Urinary bladder (tissue), 3 donors: ENCODE measurements at regions not wholly inside any gene's neighbourhood (a gene's known extent, or its start where the extent isn't known, plus 50 kb on each side); places are given as distances from the start of the nearest gene placed in this dataset.

Source experiments
- DNase-seq: peaks from one replicate; pipeline ENCODE4 v3.0.0-alpha.2; 2015; ENCODE audit errors: extremely low spot score
- H3K27ac ChIP-seq: one replicate; pipeline ENCODE4 v1.5.1; 2013; ENCODE audit warnings: low read depth, mild to moderate bottlenecking, moderate library complexity
- H3K36me3 ChIP-seq: one replicate; pipeline ENCODE4 v1.6.1; 2013; ENCODE audit warnings: mild to moderate bottlenecking, moderate library complexity; ENCODE audit not compliant: insufficient read depth
- H3K4me1 ChIP-seq: one replicate; pipeline ENCODE4 v1.6.1; 2013; ENCODE audit warnings: mild to moderate bottlenecking, moderate library complexity; ENCODE audit not compliant: insufficient read depth
- H3K4me3 ChIP-seq: one replicate; pipeline ENCODE4 v1.5.1; 2013; ENCODE audit warnings: low read depth, low read length
- WGBS: extraction: QIAGEN DNeasy Blood & Tissue Kit; methylation state at CpG from one replicate; pipeline ENCODE4 v1.1.7; 2013; 5-methylcytosine and 5-hydroxymethylcytosine counted together
- donor health status: healthy with polysubstance abuse.
- donor health status: healthy.

DNA sequence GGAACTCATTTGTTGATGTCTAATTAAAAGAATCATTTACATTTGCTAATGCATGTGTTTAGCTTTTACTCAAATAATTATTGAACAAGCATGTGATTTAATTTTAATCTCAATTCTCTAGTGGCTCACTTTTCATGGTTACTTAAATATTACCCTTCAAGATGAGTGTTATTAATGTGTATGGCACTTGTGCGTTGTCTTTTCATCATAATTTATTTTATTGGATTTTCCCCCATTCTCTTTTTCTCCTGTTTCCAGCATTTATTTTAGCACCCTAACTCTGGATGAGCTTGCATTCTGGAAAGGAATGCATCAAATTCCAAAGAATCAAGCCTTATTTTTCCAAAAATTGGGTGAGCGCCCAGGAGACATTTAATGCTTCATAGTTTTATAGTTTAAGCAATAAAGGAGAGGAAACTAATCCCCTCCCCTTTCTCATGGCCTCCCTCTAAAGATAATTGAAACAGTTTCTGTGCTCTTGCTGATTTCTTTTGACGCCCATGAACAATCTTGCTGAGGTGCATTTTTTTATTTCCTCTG is 191.1 kb upstream of the FAT4 start:
- Histone ChIP-seq H3K27ac (no peak overlapping the region), H3K36me3 (no peaks in the 10 kb centered on the region), H3K4me1 (no peaks in the 10 kb centered on the region), H3K4me3 (no peak overlapping the region)
- DNase-seq = peak; percentile 45
- WGBS = 50% methylated on average over 3 of the region's 3 CpGs

DNA sequence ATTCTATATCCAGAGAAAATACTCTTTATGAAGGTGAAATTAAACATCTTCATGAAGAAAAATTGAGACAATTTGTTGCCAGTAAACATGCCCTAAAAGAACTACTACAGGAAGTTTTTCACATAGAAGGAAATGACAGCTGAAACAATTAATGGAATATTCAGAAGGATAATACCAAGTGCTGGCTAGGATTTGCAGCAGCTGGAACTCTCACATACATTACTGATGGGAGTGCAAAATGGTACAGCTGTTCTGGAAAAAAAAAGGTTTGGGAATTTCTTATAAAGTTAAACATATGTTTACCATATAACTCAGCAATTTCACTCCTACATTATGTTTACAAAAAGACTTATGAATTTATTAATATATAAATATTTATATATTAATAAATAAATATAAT is 193.2 kb upstream of the FAT4 start:
- Histone ChIP-seq H3K4me3 (no peak overlapping the region), H3K36me3 (no peaks in the 10 kb centered on the region), H3K4me1 (no peaks in the 10 kb centered on the region), H3K27ac (no peak overlapping the region)
- no peak for DNase-seq

DNA sequence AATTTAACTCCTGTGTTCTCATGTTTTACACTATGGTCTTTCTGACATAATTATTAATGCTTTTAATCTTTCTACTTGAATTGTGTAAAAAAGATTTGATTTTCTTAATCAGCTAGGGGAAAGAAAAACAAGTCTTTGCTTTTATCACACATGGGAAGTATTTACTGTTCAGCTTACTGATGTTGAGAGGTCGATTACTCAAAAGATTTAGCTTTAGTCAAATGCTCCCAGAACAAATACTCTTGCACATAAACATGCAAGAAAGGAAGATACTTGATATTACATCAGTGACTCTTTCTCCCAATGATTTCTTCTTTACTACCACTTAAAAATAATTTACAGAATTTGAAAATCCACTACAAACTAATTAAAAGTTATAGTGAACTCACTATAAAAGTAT is 198.3 kb upstream of the FAT4 start:
- Histone ChIP-seq H3K4me1 (no peaks in the 10 kb centered on the region), H3K27ac (no peak overlapping the region), H3K36me3 (no peaks in the 10 kb centered on the region), H3K4me3 (no peak overlapping the region)
- no peak for DNase-seq
- WGBS = 61% methylated on average over 1 of the region's 1 CpG

DNA sequence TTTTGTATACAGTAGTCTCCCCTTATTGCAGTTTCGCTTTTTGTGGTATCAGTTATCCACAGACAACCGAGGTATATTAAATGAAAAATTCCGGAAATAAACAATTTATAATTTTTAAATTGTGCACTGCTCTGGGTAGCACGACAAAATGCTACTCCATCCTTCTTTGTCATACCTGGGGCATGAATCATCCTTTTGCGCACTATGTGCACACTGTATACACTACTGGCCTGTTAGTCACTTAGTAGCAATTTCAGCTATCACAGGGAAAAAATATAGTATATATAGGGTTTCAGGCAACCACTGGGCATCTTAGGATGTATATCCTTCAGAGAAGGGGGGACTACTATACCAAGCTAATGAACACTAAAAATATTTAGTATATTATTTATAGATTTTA is 198.8 kb upstream of the FAT4 start:
- Histone ChIP-seq H3K36me3 (no peaks in the 10 kb centered on the region), H3K4me3 (no peak overlapping the region), H3K4me1 (no peaks in the 10 kb centered on the region), H3K27ac (no peak overlapping the region)
- 92% methylated on average over 5 of the region's 5 CpGs for WGBS
- no peak for DNase-seq

DNA sequence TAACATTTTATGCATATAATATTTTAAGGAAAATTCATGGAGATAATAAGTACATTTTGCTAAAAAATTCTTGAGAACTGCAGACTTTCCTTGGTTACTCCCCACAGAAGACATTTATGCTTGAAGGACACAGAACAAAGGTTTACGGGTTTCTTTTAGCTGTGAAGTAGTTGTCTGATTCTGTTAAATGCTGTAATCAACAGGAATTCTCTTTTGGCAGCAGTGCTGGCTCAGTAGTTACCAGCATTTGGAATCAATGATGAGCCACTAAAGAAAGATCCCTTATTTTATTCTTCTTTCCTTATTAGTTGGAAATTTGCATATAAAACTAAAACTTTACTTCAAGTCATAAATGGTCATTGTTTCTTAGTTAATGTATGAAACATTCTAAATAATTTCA is 199.3 kb upstream of the FAT4 start:
- no peaks in the 10 kb centered on the region for H3K4me1 ChIP-seq
- no peak overlapping the region for H3K4me3 ChIP-seq
- H3K27ac ChIP-seq = no peak overlapping the region
- H3K36me3 ChIP-seq = no peaks in the 10 kb centered on the region
- 70% methylated on average over 1 of the region's 1 CpG for WGBS
- no peak for DNase-seq

DNA sequence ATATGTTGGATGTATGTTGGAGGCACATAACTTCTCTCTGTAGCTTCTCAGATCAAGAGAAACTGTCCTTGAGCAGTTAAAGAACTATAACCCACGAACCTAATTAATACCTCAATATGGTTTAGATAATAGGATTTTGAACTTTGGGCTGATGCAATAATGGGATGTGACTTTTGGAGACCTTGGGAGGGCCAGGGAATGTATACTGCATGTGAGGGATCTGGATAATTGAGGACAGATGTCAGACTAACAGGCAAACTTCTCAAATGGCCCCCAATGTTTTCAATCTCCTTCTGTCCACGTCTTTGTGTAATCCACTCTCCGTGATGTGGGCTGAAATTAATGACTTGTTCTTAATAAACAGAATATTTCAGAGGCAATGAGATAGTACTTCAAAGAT is 202.2 kb upstream of the FAT4 start:
- no peak for DNase-seq
- no peak overlapping the region for H3K27ac ChIP-seq
- no peak overlapping the region for H3K4me3 ChIP-seq
- H3K4me1 ChIP-seq = no peaks in the 10 kb centered on the region
- 90% methylated on average over 3 of the region's 3 CpGs for WGBS
- no peaks in the 10 kb centered on the region for H3K36me3 ChIP-seq

DNA sequence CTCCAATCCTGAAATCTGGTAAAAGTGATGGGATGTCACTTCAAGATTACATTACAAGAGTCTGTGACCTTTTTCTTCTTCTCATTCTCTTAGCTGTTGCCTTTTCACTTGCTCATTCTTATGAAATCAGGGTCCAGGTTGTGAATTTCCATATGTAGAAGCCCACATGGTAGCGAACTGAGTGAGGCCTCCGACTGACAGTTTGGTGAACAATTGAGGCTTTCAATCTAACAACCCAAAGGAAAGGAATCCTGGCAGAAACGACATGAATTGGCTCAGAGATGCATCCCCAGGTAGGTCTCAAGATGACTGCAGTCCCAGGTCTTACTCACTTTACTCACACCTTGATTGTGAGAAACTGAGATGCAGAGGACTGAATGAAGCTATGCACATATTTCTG is 203.4 kb upstream of the FAT4 start:
- Histone ChIP-seq H3K4me3 (no peak overlapping the region), H3K4me1 (no peaks in the 10 kb centered on the region), H3K36me3 (no peaks in the 10 kb centered on the region), H3K27ac (no peak overlapping the region)
- DNase-seq = no peak
- WGBS = 79% methylated on average over 3 of the region's 3 CpGs

DNA sequence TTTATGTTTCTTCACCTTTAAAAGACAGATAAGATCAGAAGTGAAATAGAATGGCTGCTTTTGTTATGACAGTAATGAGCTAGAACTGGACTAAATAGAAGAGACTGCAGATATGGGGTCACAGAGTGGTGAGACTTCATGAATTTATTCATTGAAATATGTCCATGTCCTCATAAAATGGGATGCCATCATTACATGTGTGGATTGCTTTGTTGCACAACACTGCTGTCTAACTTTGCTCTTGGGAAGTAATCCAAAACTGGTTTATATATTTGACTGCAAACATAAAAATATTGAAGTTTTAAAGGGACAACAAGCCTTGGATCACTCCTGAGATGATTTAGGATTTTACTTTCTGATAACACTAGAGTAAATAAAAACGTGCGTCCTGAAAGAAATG is 209.2 kb upstream of the FAT4 start:
- Histone ChIP-seq H3K4me3 (no peak overlapping the region), H3K4me1 (no peaks in the 10 kb centered on the region), H3K36me3 (no peaks in the 10 kb centered on the region), H3K27ac (no peak overlapping the region)
- no peak for DNase-seq
- WGBS = 53% methylated on average over 2 of the region's 2 CpGs

DNA sequence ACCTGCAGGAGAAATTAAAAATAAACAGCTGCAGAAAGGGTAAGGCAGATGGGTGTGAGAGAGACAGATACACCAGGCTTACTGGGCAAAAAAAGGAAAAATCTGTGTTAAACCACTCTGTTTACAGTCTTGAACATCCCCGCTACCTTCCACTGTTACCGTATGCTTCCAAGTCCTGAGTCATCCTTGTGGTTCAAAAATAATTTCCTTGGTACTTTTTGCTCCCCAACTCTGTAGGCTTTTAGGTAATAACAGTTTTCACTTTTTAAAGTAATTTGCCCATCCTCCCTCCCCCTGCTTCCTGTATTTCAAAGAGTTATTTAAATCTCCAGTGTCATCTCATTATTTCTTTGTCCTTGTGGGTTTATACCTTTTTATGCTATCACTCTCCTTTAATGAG is 210.1 kb upstream of the FAT4 start:
- 64% methylated on average over 2 of the region's 2 CpGs for WGBS
- no peaks in the 10 kb centered on the region for H3K4me1 ChIP-seq
- no peak overlapping the region for H3K4me3 ChIP-seq
- DNase-seq = no peak
- H3K27ac ChIP-seq = no peak overlapping the region
- no peaks in the 10 kb centered on the region for H3K36me3 ChIP-seq

DNA sequence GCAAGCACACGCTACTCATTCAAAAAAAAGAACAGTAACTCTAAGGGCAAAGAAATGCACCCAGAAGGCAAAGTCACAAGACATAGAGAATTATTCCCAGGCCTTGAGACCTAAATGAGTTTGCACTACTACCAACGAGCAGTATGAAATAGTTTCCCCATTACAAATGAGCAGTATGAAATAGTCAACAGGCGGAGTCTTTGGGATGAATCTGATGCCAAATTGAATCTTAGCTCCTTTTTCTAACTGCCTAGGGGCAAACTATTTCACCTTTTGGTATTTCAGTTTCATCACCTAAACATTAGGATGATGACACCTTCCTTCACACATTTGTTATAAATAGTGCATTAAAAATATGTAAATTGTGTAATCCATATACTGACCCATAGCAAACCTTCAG is 213.0 kb upstream of the FAT4 start:
- H3K36me3 ChIP-seq = no peaks in the 10 kb centered on the region
- DNase-seq = no peak
- H3K27ac ChIP-seq = no peak overlapping the region
- no peaks in the 10 kb centered on the region for H3K4me1 ChIP-seq
- WGBS = 79% methylated on average over 3 of the region's 3 CpGs
- no peak overlapping the region for H3K4me3 ChIP-seq

DNA sequence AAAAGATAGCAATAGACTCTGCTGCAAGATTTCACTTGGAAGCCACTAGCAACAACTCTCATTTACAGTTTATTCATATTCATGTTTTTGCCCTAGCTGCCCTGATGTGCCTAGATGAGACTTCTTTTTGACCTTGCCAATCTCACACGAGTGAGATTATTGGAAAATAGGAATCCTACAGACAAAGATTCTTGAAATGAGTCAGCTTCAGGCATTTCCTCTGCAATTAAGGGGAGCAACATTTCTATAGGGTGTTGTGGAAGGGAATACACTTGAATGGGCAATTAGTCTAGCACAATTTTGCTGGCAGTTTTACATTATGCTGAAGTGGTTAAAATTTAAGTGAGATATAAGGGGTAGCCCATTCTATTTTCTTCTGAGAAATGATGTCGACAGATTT is 217.0 kb upstream of the FAT4 start:
- WGBS = 77% methylated on average over 2 of the region's 2 CpGs
- DNase-seq = no peak

DNA sequence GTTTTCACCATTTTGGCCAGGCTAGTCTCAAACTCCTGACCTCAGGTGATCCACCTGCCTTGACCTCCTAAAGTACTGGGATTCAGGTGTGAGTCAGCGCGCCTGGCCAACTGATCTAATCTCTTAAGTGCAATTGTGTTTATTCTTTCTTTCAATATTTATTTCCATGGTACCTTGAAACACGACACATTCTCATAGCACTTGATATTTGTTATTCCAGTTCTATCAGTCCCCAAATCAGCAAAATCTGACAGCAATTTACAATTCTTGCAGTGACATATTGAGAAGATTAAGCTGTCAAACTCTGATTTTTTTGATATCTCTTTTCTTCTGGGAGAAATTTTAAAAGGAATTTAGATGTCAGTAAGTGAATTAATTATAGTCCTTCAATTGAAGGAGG is 218.1 kb upstream of the FAT4 start:
- Histone ChIP-seq H3K4me3 (no peak overlapping the region), H3K4me1 (no peaks in the 10 kb centered on the region), H3K36me3 (no peaks in the 10 kb centered on the region), H3K27ac (no peak overlapping the region)
- 92% methylated on average over 3 of the region's 3 CpGs for WGBS
- no peak for DNase-seq

More for the DNA sequence above, 217.0 kb upstream of the FAT4 start:
- no peak overlapping the region for H3K4me3 ChIP-seq
- no peak overlapping the region for H3K27ac ChIP-seq
- H3K36me3 ChIP-seq = no peaks in the 10 kb centered on the region
- H3K4me1 ChIP-seq = no peaks in the 10 kb centered on the region

DNA sequence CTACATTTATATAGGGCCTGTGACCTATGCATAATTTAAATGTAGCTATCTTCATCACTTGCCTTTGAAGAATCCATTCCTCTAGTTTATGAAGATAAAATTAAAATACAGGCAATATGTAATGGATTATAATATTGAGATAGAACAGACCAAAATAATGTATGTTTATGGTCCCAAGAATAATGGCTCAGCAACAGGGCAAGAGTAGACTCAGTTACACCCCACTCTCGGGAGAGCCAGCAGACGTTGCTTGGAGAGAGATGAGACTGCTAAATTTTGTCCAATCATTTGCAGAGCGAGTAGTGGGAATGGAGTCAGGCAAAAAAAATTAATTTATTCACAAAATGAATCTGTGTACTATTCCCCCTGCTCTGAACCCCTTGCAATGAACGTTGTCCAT is 223.2 kb upstream of the FAT4 start:
- Histone ChIP-seq H3K27ac (no peak overlapping the region), H3K36me3 (no peaks in the 10 kb centered on the region), H3K4me1 (no peaks in the 10 kb centered on the region), H3K4me3 (no peak overlapping the region)
- DNase-seq = no peak
- WGBS = 70% methylated on average over 4 of the region's 4 CpGs

DNA sequence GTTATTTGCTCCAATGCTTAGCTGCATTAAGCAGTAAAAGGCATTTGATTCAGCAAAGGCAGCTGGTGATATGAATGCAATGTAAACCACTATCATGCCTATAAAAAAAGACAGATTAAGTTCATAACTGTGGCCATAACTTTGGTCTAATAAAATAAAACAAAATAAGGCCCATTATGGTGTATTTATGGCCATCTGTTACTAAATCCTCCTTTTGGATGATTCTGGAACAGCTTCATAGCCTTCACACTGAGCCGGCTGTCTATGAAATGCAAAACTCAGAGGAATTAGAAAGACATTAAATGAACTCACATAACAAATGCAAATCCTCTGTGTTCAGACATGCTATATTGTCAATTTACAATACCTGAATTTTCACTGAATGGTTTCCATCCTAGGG is 223.7 kb upstream of the FAT4 start:
- no peak for DNase-seq
- WGBS = 43% methylated on average over 1 of the region's 1 CpG
- Histone ChIP-seq H3K36me3 (no peaks in the 10 kb centered on the region), H3K27ac (no peak overlapping the region), H3K4me3 (no peak overlapping the region), H3K4me1 (no peaks in the 10 kb centered on the region)

DNA sequence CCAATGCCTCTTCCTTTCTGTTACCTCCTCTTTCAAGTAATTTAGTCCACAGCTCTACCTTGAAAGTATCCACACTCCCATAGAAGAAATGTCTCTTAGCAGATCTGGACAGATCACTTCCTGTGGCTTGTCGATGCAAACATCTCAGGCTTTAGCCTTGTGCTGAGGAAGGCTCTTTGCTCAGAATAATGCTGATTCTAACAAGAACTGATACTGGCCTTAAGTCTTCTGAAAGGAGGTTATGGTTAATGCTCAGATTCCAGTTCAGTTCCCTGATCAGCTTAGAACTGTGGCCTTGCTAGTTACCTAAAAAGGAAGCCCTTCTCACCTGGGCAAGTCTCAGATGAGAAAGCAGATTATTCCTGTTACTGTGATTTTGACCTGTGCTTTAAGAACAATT is 230.1 kb upstream of the FAT4 start:
- Histone ChIP-seq H3K36me3 (no peaks in the 10 kb centered on the region), H3K4me3 (no peak overlapping the region), H3K27ac (no peak overlapping the region), H3K4me1 (no peaks in the 10 kb centered on the region)
- no peak for DNase-seq
- 49% methylated on average over 1 of the region's 1 CpG for WGBS
